Keratinocyte (primary cell): ENCODE measurements at regions not wholly inside any gene's neighbourhood (a gene's known extent, or its start where the extent isn't known, plus 50 kb on each side); places are given as distances from the start of the nearest gene placed in this dataset.

Experiments used
- DNase-seq: peaks from one replicate; pipeline ENCODE4 v3.0.0-alpha.2; 2011; ENCODE audit warnings: low read depth, missing footprints, low spot score
- FAIRE-seq: peaks from 2 replicates; lab custom pipeline; 2011; peaks lifted over from hg19 to GRCh38; lab: Jason Lieb, UNC
- H2AFZ ChIP-seq: 2 replicates; pipeline ENCODE4 v1.6.0; 2012; ENCODE audit warnings: low read length, control low read depth, inconsistent platforms; ENCODE audit not compliant: control insufficient read depth
- H3K27ac ChIP-seq: 2 replicates; pipeline ENCODE4 v1.5.1; 2011; ENCODE audit warnings: low read length; ENCODE audit not compliant: control insufficient read depth, insufficient read depth
- H3K27me3 ChIP-seq: 3 replicates; pipeline ENCODE4 v1.6.0; 2011; ENCODE audit warnings: low read length; ENCODE audit not compliant: control insufficient read depth, insufficient read depth; ENCODE audit errors: extremely low read depth
- H3K36me3 ChIP-seq, 2 experiments: 2 replicates in 1 of 2; 3 replicates in 1 of 2; pipeline ENCODE4 v1.5.1; 2011; ENCODE audit warnings: low read length in 2 of 2, mild to moderate bottlenecking in 1 of 2; ENCODE audit not compliant: control insufficient read depth in 2 of 2, insufficient read depth in 2 of 2; ENCODE audit errors: extremely low read depth in 1 of 2
- H3K4me1 ChIP-seq: 3 replicates; pipeline ENCODE4 v1.5.1; 2011; ENCODE audit warnings: low read length; ENCODE audit not compliant: control insufficient read depth, insufficient read depth; ENCODE audit errors: extremely low read depth
- H3K4me2 ChIP-seq: 3 replicates; pipeline ENCODE4 v1.6.0; 2011; ENCODE audit warnings: low read depth, low read length; ENCODE audit not compliant: control insufficient read depth, insufficient read depth; ENCODE audit errors: extremely low read depth
- H3K4me3 ChIP-seq, 3 experiments: fragments of 200-600 bp in 1 of 3; sonication (generic) in 1 of 3; 2 replicates in 2 of 3; 3 replicates in 1 of 3; pipeline ENCODE4 v1.5.1; 2011 to 2016; ENCODE audit warnings: low read length in 3 of 3, mild to moderate bottlenecking in 3 of 3, control low read depth in 2 of 3, inconsistent platforms in 1 of 3, low read depth in 1 of 3, mixed read lengths in 1 of 3, mixed run types in 1 of 3, moderate library complexity in 1 of 3; ENCODE audit not compliant: control insufficient read depth in 2 of 3, insufficient read depth in 2 of 3; ENCODE audit errors: extremely low read depth in 1 of 3
- H3K79me2 ChIP-seq: 2 replicates; pipeline ENCODE4 v1.6.0; 2012; ENCODE audit warnings: low read length; ENCODE audit not compliant: control insufficient read depth, insufficient read depth
- H3K9ac ChIP-seq: 3 replicates; pipeline ENCODE4 v1.6.0; 2011; ENCODE audit warnings: low read length; ENCODE audit not compliant: control insufficient read depth, insufficient read depth; ENCODE audit errors: extremely low read depth
- H3K9me1 ChIP-seq: 3 replicates; pipeline ENCODE4 v1.6.0; 2011; ENCODE audit warnings: low read length; ENCODE audit not compliant: control insufficient read depth, insufficient read depth; ENCODE audit errors: extremely low read depth
- H3K9me3 ChIP-seq: 2 replicates; pipeline ENCODE4 v1.5.1; 2012; ENCODE audit warnings: low read depth, low read length; ENCODE audit not compliant: control insufficient read depth
- H4K20me1 ChIP-seq: 3 replicates; pipeline ENCODE4 v1.6.0; 2011; ENCODE audit warnings: low read length; ENCODE audit not compliant: control insufficient read depth, insufficient read depth; ENCODE audit errors: extremely low read depth
- EZH2 ChIP-seq: IDR thresholded peaks from one replicate; pipeline ENCODE4 v1.6.1; 2012; ENCODE audit warnings: inconsistent platforms, mild to moderate bottlenecking, low read length, moderate library complexity
- dilution Hi-C: fragments of 300-500 bp; cut with MboI; formaldehyde crosslinking; loops from one replicate; pipeline ENCODE4 v1.7.0; 2020; ENCODE audit warnings: low sequenced_read_pairs; ENCODE audit not compliant: extremely low pct_ligation_motif_present
- TF ChIP-seq, protein P1 (sequence below), 3 experiments: IDR thresholded peaks in 1 of 3; conservative IDR thresholded peaks in 1 of 3; optimal IDR thresholded peaks in 1 of 3; 2 replicates in 2 of 3; 3 replicates in 1 of 3; pipeline versions ENCODE3 to v1.5.1; 2011; ENCODE audit warnings: low read length in 3 of 3, mild to moderate bottlenecking in 3 of 3, moderate library complexity in 2 of 3, control low read depth in 1 of 3, inconsistent platforms in 1 of 3; ENCODE audit not compliant: insufficient read depth in 2 of 3; ENCODE audit errors: extremely low read depth in 1 of 3

DNA sequence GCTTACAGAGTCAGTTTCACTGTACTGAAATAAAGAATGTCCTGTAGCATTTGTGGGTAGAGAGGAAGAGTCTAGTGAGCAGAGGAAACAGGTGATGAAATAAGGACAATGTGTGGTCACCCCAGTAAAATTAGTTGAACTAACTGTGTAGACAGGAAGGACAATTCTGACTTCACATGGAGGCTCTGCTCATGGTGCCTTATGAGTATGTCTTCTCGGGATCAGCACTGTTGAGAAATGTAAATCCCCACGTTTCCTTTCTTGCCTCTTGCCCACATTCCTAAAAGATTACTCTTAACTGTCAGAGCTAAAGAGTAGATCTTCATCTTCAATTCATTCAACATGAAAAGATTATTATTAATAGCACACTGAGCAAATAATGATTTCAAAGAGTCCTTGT, 113.2 kb upstream of the FLRT2 start:
- Histone ChIP-seq H3K9ac (peak overlapping the region; percentile 56), H4K20me1 (no peaks in the 10 kb centered on the region), H3K9me3 (no peaks in the 10 kb centered on the region), H3K27ac (peak overlapping the region; percentile 95), H3K36me3 (no peaks in the 10 kb centered on the region), H3K79me2 (no peaks in the 10 kb centered on the region), H3K4me1 (peaks cover 54% of the 10 kb centered on the region), H3K9me1 (no peaks in the 10 kb centered on the region), H3K27me3 (no peaks in the 10 kb centered on the region), H2AFZ (peak overlapping the region; percentile 35), H3K4me2 (peak overlapping the region; percentile 54), H3K4me3 (no peak overlapping the region)
- DNase-seq (peak; percentile 71), FAIRE-seq (peak; percentile 87)
- dilution Hi-C loops: no loop called here
- TF ChIP-seq EZH2: no peak
- TF ChIP-seq, protein P1, sequence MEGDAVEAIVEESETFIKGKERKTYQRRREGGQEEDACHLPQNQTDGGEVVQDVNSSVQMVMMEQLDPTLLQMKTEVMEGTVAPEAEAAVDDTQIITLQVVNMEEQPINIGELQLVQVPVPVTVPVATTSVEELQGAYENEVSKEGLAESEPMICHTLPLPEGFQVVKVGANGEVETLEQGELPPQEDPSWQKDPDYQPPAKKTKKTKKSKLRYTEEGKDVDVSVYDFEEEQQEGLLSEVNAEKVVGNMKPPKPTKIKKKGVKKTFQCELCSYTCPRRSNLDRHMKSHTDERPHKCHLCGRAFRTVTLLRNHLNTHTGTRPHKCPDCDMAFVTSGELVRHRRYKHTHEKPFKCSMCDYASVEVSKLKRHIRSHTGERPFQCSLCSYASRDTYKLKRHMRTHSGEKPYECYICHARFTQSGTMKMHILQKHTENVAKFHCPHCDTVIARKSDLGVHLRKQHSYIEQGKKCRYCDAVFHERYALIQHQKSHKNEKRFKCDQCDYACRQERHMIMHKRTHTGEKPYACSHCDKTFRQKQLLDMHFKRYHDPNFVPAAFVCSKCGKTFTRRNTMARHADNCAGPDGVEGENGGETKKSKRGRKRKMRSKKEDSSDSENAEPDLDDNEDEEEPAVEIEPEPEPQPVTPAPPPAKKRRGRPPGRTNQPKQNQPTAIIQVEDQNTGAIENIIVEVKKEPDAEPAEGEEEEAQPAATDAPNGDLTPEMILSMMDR (optimal IDR thresholded peaks at IDR 0.05 in 1 of 3, IDR thresholded peaks at IDR 0.05 in 1 of 3, conservative IDR thresholded peaks at IDR 0.05 in 1 of 3; ENCODE audit: extremely low read depth in 1 of 3, insufficient read depth in 2 of 3, low read length in 3 of 3): no peak

DNA sequence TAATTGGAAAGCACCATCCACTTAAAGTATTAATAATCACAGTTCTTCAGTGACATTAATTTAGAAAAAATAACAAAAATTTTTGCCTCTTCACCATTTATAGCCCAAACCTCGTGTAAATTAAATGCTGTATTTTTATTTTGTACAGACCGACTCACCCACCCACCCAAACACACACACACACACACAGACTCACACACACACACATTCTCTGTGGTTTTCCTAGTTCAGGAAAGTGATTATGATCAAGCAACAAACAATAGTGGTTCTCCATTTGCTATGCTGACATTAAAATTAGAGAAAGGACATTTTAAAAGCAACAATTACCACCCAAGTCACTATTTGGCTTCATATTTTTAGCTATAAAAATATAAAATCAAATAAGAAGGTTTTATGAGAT, 112.5 kb upstream of the FLRT2 start:
- Histone ChIP-seq H3K27ac (peak overlapping the region; percentile 95), H2AFZ (peak overlapping the region; percentile 42), H3K9me3 (no peaks in the 10 kb centered on the region), H3K9ac (peak overlapping the region; percentile 10), H3K4me1 (peaks cover 58% of the 10 kb centered on the region), H3K36me3 (no peaks in the 10 kb centered on the region), H4K20me1 (no peaks in the 10 kb centered on the region), H3K4me3 (no peak overlapping the region), H3K9me1 (no peaks in the 10 kb centered on the region), H3K79me2 (no peaks in the 10 kb centered on the region), H3K4me2 (peak overlapping the region; percentile 54), H3K27me3 (no peaks in the 10 kb centered on the region)
- FAIRE-seq (peak; percentile 41), DNase-seq (no peak)
- dilution Hi-C loops: no loop called here
- TF ChIP-seq, protein P1 (optimal IDR thresholded peaks at IDR 0.05 in 1 of 3, IDR thresholded peaks at IDR 0.05 in 1 of 3, conservative IDR thresholded peaks at IDR 0.05 in 1 of 3; ENCODE audit: extremely low read depth in 1 of 3, insufficient read depth in 2 of 3, low read length in 3 of 3): no peak
- TF ChIP-seq EZH2: no peak
